Esophagus squamous epithelium (tissue), 4 donors: ENCODE measurements at regions not wholly inside any gene's neighbourhood (a gene's known extent, or its start where the extent isn't known, plus 50 kb on each side); places are given as distances from the start of the nearest gene placed in this dataset.

Source experiments
- CTCF ChIP-seq, 6 experiments: fragments of 450-650 bp in 4 of 6; fragments of 200-600 bp in 2 of 6; sonication (generic) in 2 of 6; IDR thresholded peaks; one replicate each; pipeline ENCODE4 v1.5.1; 2016 to 2019; ENCODE audit warnings: antibody characterized with exemption in 6 of 6, mild to moderate bottlenecking in 4 of 6, moderate library complexity in 4 of 6
- POLR2A ChIP-seq, 4 donors: fragments of 450-650 bp; IDR thresholded peaks; one replicate each; pipeline ENCODE4 v1.6.1; 2017; ENCODE audit warnings: antibody characterized with exemption in 4 of 4, mild to moderate bottlenecking in 4 of 4, moderate library complexity in 3 of 4

DNA sequence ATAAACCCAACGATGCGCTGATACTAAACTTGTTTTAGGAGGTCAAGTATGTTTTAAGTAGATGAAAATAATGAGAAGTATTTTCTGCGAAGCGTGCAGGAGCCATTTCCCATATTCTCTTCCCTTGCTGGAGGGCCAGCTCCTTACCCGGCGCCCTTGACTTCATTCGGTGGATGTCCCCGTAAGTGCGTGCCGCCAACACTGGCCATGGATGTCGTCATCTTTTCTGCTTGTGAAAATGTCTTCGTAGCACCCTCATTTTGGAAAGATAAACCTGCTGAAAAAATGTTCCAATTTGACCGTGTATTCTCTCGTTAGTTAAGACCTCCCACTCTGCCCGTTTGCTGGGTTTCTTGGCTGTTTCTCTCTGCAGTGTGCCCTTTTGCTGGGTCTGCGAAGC is 127.5 kb downstream of the RTP5 start:
- TF ChIP-seq CTCF (IDR thresholded peaks at IDR 0.05), result no peak
- no peak for TF ChIP-seq POLR2A (IDR thresholded peaks at IDR 0.05)
